ENCODE measurements at regions not wholly inside any gene's neighbourhood (a gene's known extent, or its start where the extent isn't known, plus 50 kb on each side); places are given as distances from the start of the nearest gene placed in this dataset.

GRCh38 chr18:53952700-53953099 lies 271.8 kb downstream of the MBD2 start:
- H3K4me3 ChIP-seq (ENCODE audit: low read depth, poor library complexity, severe bottlenecking): no peak overlapping the region
- 89 to 96% methylated on average over 3 of the region's 3 CpGs for WGBS, 2 donors
- DNase-seq (ENCODE audit: low spot score in 2 of 2): no peak
- intact Hi-C loops (cut with DNase I; ENCODE audit: low total_unique reads): no loop called here
- TF ChIP-seq, protein P1, sequence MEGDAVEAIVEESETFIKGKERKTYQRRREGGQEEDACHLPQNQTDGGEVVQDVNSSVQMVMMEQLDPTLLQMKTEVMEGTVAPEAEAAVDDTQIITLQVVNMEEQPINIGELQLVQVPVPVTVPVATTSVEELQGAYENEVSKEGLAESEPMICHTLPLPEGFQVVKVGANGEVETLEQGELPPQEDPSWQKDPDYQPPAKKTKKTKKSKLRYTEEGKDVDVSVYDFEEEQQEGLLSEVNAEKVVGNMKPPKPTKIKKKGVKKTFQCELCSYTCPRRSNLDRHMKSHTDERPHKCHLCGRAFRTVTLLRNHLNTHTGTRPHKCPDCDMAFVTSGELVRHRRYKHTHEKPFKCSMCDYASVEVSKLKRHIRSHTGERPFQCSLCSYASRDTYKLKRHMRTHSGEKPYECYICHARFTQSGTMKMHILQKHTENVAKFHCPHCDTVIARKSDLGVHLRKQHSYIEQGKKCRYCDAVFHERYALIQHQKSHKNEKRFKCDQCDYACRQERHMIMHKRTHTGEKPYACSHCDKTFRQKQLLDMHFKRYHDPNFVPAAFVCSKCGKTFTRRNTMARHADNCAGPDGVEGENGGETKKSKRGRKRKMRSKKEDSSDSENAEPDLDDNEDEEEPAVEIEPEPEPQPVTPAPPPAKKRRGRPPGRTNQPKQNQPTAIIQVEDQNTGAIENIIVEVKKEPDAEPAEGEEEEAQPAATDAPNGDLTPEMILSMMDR (IDR thresholded peaks at IDR 0.05): no peak
- no peak for TF ChIP-seq POLR2A (IDR thresholded peaks at IDR 0.05)

DNA sequence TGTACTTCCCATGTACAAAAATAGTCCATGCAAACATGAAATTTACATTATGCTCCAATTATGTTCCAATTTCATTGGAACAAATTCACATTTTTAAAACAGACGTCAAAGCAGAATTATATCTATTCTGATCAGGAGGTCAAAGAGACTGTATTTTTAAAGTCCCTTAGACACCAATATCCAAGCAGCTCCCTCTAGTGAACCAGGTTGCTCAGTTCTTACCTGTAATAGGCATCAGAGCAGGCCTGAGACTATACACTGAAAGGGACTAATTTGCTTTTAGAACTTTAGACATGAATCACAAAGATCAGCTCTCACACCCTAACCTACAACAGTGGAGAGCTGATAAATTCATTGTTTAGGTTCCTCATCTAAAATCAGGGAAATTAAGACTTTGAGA lies 273.9 kb downstream of the MBD2 start:
- intact Hi-C loops (cut with DNase I; ENCODE audit: low total_unique reads): no loop called here
- WGBS, 2 donors: 74 to 91% methylated on average over 1 of the region's 1 CpG
- no peak for DNase-seq (ENCODE audit: low spot score in 2 of 2)
- no peak overlapping the region for H3K4me3 ChIP-seq (ENCODE audit: low read depth, poor library complexity, severe bottlenecking)
- TF ChIP-seq, protein P1 (IDR thresholded peaks at IDR 0.05): no peak
- TF ChIP-seq POLR2A (IDR thresholded peaks at IDR 0.05): no peak

- intact Hi-C loops (cut with DNase I; ENCODE audit: low total_unique reads): no loop called here
- DNase-seq (ENCODE audit: low spot score in 2 of 2): no peak
- H3K4me3 ChIP-seq (ENCODE audit: low read depth, poor library complexity, severe bottlenecking): no peak overlapping the region
- no peak for TF ChIP-seq POLR2A (IDR thresholded peaks at IDR 0.05)
- TF ChIP-seq, protein P1 (IDR thresholded peaks at IDR 0.05): no peak
Observed at GRCh38 chr18:53948991-53949390, 275.5 kb downstream of the MBD2 start.

- intact Hi-C loops (cut with DNase I; ENCODE audit: low total_unique reads): no loop called here
- H3K4me3 ChIP-seq (ENCODE audit: low read depth, poor library complexity, severe bottlenecking): no peak overlapping the region
- no peak for DNase-seq (ENCODE audit: low spot score in 2 of 2)
- WGBS, 2 donors: 67 to 75% methylated on average over 5 of the region's 5 CpGs
- no peak for TF ChIP-seq POLR2A (IDR thresholded peaks at IDR 0.05)
- TF ChIP-seq, protein P1 (IDR thresholded peaks at IDR 0.05): no peak
Observed at GRCh38 chr18:53947092-53947640, 277.3 kb downstream of the MBD2 start.

GRCh38 chr18:53946594-53946993 lies 277.9 kb downstream of the MBD2 start:
- no peak overlapping the region for H3K4me3 ChIP-seq (ENCODE audit: low read depth, poor library complexity, severe bottlenecking)
- DNase-seq (ENCODE audit: low spot score in 2 of 2): no peak
- 9 to 25% methylated on average over 1 of the region's 1 CpG for WGBS, 2 donors
- no peak for TF ChIP-seq POLR2A (IDR thresholded peaks at IDR 0.05)
- TF ChIP-seq, protein P1 (IDR thresholded peaks at IDR 0.05): no peak
- intact Hi-C loops (cut with DNase I; ENCODE audit: low total_unique reads): no loop called here

DNA sequence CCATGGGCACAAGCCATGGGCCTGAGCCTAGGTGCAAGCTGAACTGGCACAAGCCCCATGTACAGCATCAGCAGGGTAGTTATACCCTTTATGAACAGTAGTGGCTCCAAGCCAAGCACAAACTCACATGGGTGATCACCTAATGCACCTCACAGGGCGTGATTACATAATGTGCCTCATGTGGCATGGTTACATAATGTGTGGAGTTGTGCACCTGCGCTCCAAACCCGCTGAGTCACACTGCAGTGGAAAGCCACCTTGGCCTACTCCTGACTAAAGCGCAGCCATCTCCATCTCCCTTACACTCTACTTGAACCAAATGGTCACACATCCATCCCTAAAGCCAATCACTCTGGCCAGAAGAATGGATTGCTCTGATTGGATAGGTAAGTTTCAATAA lies 279.7 kb downstream of the MBD2 start:
- no peak for TF ChIP-seq POLR2A (IDR thresholded peaks at IDR 0.05)
- TF ChIP-seq, protein P1 (IDR thresholded peaks at IDR 0.05): no peak
- no peak overlapping the region for H3K4me3 ChIP-seq (ENCODE audit: low read depth, poor library complexity, severe bottlenecking)
- intact Hi-C loops (cut with DNase I; ENCODE audit: low total_unique reads): no loop called here
- DNase-seq (ENCODE audit: low spot score in 2 of 2): no peak
- WGBS, 2 donors: 91 to 99% methylated on average over 4 of the region's 4 CpGs

All from lower leg skin (tissue), 4 donors.